ENCODE measurements at regions not wholly inside any gene's neighbourhood (a gene's known extent, or its start where the extent isn't known, plus 50 kb on each side); places are given as distances from the start of the nearest gene placed in this dataset.
"Not testable (repeated sequence)": the region's sequence is repeated elsewhere in the genome, so short reads cannot be mapped to it uniquely, and the experiment has no call there.

- DNase-seq (ENCODE audit: low read depth): not testable (repeated sequence)
Measured at GRCh38 chr5:119299242-119299614, 56.6 kb upstream of the TNFAIP8 start.

- DNase-seq (ENCODE audit: low read depth): not testable (repeated sequence)
Measured at GRCh38 chr5:119299615-119300310, 56.1 kb upstream of the TNFAIP8 start.

GRCh38 chr5:119300311-119300670 lies 55.5 kb upstream of the TNFAIP8 start:
- no peak for DNase-seq (ENCODE audit: low read depth)

GRCh38 chr5:119301210-119301609 lies 54.6 kb upstream of the TNFAIP8 start:
- DNase-seq (ENCODE audit: low read depth): no peak

- DNase-seq (ENCODE audit: low read depth): no peak
Measured at GRCh38 chr5:119301906-119302305, 53.9 kb upstream of the TNFAIP8 start.

- no peak for DNase-seq (ENCODE audit: low read depth)
Measured at GRCh38 chr5:119302449-119302848, 53.4 kb upstream of the TNFAIP8 start.

- DNase-seq (ENCODE audit: low read depth): peak; percentile 95
Measured at GRCh38 chr5:119302916-119303897, 52.6 kb upstream of the TNFAIP8 start.

GRCh38 chr5:119304439-119305211 lies 51.2 kb upstream of the TNFAIP8 start:
- no peak for DNase-seq (ENCODE audit: low read depth)
